ENCODE measurements at regions not wholly inside any gene's neighbourhood (a gene's known extent, or its start where the extent isn't known, plus 50 kb on each side); places are given as distances from the start of the nearest gene placed in this dataset.

DNA sequence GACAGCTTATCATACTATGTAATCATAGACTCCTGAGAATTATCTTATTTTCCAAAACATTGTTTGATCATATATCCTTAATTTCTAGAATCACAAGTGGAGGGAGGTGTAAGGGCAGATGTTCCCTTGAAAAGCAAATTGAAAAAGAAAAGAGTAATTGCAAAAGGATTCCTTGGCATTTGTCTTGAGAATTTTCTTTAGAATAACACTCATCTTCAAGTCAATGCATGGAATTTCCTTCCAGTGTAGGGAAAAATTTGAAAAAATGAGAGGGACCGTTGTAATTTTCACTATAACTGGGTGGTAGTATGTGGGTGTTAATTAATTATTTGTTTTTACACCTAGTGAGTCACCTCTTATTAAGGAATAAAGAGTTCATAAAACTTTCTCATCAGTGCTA lies 724.6 kb upstream of the ADAMTS5 start:
- TF ChIP-seq, protein P1, sequence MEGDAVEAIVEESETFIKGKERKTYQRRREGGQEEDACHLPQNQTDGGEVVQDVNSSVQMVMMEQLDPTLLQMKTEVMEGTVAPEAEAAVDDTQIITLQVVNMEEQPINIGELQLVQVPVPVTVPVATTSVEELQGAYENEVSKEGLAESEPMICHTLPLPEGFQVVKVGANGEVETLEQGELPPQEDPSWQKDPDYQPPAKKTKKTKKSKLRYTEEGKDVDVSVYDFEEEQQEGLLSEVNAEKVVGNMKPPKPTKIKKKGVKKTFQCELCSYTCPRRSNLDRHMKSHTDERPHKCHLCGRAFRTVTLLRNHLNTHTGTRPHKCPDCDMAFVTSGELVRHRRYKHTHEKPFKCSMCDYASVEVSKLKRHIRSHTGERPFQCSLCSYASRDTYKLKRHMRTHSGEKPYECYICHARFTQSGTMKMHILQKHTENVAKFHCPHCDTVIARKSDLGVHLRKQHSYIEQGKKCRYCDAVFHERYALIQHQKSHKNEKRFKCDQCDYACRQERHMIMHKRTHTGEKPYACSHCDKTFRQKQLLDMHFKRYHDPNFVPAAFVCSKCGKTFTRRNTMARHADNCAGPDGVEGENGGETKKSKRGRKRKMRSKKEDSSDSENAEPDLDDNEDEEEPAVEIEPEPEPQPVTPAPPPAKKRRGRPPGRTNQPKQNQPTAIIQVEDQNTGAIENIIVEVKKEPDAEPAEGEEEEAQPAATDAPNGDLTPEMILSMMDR (IDR thresholded peaks at IDR 0.05; ENCODE audit: insufficient read depth, low read depth, low read length), result no peak
- TF ChIP-seq EZH2 (IDR thresholded peaks at IDR 0.05; ENCODE audit: insufficient read depth, low read length), result no peak
